ENCODE measurements at regions not wholly inside any gene's neighbourhood (a gene's known extent, or its start where the extent isn't known, plus 50 kb on each side); places are given as distances from the start of the nearest gene placed in this dataset.

DNA sequence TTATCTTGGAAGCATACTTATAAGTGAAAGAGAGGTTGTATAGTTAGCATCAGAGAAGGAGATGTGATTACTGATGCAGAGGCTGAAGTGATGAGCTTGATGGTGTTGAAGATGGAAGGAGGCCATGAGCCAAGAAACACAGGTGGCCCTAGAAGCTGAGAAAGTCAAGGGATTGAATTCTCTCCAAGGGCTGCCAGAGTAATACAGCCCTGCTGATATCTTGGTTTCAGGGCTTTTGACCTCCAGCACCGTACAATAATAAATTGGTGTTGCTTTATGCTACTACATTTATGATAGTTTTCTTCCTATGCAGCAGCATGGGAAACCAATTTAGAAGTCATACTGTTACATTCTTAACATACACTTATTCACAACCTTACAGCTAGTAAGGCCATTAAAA lies 1133.3 kb downstream of the AACS start:
- no peak for TF ChIP-seq GATA2 (IDR thresholded peaks at IDR 0.05; ENCODE audit: low read depth, low read length)
- no peak for TF ChIP-seq GATA3 (IDR thresholded peaks at IDR 0.05; ENCODE audit: low read depth, low read length)

Data from SH-SY5Y (cell line).